Right renal cortex interstitium (tissue), 3 donors: ENCODE measurements at regions not wholly inside any gene's neighbourhood (a gene's known extent, or its start where the extent isn't known, plus 50 kb on each side); places are given as distances from the start of the nearest gene placed in this dataset.
"Not testable (repeated sequence)": the region's sequence is repeated elsewhere in the genome, so short reads cannot be mapped to it uniquely, and the experiment has no call there.

Source experiments
- DNase-seq, 3 donors: peaks; one replicate each; pipeline ENCODE4 v3.0.0-alpha.2; 2013; ENCODE audit warnings: low read depth in 3 of 3, low spot score in 2 of 3

GRCh38 chrX:39261446-39262147, 460.3 kb downstream of the MID1IP1 start:
- DNase-seq: peak in 2 of 3 donors; percentile 2 to 10

DNA sequence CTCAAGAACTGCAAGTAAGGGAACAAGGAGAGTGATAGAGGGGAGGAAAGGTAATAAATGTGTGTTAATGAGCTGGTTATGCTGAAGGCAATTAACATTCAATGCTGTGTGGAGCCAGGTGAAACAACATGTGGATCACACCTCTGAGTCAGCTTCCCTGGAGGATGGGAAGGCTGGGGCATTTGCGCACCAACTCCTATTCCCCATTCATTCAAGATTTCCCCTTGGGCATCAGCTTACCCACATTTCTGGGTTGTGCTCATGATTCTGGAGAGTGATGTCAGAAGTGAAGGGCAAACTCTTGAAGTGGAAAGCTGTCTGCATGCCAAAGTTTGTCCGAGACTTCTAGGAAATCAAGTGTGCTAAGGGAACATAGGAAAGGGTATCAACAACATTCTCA, 461.4 kb downstream of the MID1IP1 start:
- DNase-seq: no peak

DNA sequence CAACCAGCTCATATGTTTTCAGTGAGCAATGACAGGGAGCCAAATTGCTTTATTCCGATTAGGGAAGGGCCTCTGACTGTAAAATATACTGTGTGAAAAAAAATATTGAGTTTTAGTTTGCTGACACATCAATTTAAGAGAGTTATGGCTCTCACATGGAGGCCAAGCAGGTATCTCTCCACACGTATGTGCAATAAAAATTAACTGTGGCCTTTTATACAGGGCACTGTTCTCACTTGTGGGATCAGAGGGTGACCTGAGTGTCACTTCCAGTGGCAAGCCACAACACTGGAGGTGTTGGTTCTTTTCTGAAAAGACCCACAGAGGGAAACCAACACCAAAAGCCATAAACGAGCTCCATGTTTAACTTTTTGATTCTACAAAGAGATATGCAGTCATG, 462.8 kb downstream of the MID1IP1 start:
- no peak for DNase-seq

DNA sequence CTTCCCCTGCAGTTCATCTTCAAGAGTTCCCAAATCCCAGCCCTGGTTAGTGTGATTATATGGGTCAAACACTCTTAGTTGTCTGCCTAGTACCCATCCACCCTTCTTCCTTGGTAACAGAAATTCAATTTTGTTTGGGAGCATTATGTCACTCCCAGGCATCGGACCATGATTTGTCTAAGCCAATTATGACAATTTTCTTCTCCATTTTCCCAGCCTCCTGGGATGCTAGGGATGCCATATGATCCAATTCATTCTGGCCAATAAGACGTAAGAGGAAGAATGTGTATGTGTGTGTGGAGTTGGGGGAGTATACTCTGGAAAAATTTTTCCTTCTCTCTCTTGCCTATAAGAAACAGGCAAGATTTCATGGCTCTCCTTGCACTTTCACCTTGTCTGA, 465.9 kb downstream of the MID1IP1 start:
- no peak for DNase-seq

DNA sequence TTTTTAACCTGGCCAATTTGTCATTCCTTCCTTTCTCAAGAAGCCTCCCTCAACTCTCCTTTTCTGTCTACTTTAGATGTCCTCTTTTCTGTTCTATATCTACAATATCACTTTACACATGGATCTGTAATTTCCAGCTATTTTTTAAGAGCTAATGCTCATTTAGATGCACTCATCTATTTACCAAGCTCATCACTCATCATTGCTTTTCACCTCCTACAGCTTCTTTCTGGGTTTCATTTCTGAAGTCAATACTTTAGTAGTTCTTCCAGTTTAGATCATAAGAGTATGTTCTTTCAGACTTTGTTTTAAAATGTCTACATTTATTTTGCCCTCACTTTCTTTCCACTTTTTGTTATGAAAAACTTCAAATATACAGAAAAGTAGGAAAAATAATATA, 466.9 kb downstream of the MID1IP1 start:
- DNase-seq: no peak

DNA sequence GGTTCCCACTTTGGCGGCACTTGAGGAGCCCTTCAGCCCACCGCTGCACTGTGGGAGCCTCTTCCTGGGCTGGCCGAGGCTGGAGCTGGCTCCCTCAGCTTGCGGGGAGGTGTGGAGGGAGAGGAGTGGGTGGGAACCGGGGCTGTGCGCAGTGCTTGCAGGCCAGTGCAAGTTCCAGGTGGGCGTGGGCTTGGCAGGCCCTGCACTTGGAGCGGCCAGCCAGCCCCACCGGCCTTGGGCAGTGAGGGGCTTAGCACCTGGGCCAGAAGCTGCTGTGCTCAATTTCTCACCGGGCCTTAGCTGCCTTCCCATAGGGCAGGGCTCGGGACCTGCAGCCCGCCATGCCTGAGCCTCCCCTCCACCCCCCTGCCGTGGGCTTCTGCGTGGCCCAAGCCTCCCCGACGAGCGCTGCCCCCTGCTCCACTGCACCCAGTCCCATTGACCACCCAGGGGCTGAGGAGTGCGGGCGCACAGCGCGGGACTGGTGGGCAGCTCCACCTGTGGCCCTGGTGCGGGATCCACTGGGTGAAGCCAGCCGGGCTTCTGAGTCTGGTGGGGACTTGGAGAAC, 474.3 kb downstream of the MID1IP1 start:
- DNase-seq: no peak

DNA sequence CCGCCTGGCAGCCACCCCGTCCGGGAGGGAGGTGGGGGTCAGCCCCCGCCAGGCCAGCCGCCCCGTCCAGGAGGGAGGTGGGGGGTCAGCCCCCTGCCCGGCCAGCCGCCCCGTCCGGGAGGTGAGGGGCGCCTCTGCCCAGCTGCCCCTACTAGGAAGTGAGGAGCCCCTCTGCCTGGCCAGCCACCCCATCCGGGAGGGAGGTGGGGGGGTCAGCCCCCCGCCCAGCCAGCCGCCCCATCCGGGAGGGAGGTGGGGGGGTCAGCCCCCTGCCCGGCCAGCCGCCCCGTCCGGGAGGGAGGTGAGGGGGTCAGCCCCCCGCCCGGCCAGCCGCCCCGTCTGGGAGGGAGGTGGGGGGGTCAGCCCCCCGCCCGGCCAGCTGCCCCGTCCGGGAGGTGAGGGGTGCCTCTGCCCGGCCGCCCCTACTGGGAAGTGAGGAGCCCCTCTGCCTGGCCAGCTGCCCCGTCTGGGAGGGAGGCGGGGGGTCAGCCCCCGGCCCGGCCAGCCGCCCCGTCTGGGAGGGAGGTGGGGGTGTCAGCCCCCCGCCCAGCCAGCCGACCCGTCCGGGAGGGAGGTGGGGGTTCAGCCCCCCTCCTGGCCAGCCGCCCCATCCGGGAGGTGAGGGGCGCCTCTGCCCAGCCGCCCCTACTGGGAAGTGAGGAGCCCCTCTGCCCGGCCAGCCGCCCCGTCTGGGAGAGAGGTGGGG, 476.6 kb downstream of the MID1IP1 start:
- DNase-seq: not testable (repeated sequence)

DNA sequence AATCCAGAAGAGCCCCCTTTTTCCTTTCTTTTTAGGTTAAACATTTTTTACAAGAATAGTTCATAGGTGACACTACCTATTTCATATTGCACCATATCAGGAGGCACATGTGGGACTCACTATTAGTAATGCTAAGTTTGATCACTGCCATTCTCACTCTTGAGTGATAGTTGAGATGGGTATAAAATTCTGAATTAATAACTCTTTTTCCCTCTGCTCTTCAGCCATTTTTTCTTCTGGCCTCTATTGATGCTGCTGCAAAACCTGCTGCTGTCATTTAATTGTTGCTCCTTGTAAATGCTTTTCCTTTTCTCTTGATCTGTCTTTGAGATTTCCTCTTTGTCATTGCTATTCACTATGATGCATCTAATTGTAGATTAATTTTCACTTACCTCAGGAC, 482.0 kb downstream of the MID1IP1 start:
- DNase-seq: no peak

- no peak for DNase-seq
Observed at GRCh38 chrX:39288592-39288991, 487.3 kb downstream of the MID1IP1 start.

DNA sequence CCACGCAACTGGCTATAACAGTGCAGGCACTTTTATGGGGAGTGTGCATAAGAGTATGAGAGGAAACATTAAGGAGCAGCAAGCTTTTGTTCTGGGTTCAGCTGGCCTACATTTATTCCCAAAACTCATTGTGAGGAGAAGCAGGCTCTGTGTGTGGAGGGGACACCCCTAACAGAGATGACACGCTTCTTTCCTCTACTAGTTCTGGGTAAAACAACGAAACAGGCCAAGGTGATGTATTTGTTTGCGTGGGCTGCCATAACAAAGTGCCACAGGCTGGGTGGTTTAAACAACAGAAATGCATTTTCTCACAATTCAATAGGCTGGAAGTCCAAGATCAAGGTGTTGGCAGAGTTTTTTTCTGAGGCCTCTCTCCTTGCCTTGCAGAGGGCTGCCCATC, 488.6 kb downstream of the MID1IP1 start:
- DNase-seq: no peak

DNA sequence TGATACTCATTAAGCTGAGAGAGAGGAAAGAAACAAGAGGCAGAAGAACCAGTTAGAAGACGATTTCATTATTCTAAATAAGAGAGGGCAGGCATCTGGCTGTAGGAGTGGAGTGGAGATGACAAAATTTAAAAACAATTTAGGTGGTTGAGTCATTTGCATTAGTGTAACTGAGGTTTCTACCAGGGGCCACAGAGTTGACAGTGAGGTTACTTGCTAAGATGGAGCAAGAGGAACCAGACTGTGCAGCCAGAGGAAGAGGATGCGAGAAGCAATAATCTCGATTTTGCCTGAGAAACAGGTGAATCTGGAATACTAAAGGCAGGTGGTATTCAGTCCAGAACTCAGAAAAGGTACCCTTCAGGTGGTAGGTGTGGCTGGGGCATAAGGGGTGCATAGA, 491.9 kb downstream of the MID1IP1 start:
- no peak for DNase-seq

DNA sequence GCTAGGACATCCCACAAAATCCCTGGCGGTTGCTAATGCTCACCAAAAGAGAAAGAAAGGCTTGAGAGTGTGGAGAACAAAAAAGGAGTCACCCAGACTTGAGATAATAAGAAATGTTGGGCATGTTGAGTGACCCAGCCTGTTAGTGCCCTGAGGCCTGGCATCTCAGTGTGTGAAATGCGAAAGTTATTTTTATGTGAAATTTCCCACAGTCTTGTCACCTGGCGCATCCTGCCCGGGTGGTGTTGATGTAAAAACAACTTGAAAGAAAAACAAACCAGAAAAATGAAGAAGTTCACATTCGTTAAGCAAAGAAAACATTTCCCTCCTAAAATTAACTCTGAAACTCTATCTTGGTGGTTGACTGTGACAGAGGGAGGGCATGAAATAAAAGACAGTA, 495.2 kb downstream of the MID1IP1 start:
- DNase-seq: no peak

DNA sequence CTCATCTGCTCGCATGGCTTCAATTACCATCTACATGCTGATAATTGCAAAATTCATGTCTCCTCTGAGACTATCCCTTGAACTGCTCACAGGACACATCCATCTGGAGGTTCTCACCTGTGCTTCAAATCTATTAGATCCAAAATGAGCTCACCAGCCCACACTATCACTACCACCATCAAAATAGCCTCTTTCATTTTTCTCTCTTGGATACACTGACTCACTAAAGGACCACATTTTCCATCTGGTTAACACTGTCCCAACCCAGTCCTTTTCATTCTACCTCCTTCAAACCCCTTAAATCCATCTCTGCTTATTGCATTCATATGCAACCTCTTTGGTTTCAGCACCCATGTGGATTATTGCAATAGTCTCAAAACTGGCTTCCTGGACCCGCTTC, 497.6 kb downstream of the MID1IP1 start:
- no peak for DNase-seq

DNA sequence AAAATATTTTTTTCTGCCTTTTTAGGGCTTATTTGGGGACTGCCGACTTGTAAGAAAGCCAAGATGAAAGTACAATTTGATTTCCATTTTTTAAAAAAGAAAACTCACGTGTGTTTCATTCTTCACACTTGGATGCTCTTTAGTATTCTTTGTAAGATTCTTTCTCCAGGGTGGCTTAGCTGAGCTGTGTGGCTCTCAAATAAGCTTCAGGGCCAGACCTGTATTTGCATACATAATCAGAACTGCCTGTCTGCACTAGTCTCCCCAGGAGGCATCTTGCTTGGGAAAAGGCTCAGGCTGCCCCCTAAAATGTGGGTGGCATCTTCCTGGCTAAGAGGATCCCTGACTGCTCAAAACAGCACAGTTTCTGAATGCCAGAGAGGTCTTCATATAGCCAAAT, 498.4 kb downstream of the MID1IP1 start:
- no peak for DNase-seq

DNA sequence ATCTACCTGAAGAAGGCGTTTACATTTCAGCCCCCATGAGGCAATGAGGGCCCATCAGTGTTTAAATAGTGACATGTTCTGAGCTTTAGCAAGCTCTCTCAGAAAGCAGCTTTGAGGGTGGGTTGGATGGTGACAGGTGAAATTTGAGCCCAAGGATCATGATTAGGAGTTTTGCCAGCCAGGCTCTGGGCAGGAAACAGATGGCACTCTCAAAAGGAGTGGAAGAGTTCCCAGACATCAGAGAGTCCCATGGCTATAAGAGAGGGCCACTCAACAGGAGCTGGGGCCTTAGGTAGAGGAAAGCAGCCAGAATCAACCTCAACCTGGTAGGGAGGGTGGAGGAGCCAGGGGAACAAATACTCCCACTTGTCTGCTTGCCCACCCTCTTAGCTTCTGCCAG, 499.8 kb downstream of the MID1IP1 start:
- no peak for DNase-seq

GRCh38 chrX:39302838-39303237, 501.6 kb downstream of the MID1IP1 start:
- no peak for DNase-seq

DNA sequence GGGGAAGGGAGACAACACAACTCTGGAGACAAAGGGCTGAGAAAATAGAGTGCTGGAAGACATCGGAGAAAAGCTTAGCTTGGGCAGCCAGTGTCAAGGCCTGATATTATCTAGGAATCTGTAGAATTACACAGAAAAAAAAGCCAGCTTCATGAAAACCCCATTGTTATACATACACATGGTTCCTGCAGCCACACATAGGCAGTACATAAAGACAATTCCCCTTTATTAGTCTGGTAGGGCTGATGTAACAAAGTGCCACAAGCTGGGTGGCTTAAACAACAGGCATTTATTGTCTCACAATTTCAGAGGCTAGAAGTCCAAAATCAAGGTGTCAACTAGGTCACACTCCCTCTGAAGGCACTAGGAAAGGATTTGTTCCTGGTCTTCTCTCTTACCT, 503.5 kb downstream of the MID1IP1 start:
- no peak for DNase-seq

DNA sequence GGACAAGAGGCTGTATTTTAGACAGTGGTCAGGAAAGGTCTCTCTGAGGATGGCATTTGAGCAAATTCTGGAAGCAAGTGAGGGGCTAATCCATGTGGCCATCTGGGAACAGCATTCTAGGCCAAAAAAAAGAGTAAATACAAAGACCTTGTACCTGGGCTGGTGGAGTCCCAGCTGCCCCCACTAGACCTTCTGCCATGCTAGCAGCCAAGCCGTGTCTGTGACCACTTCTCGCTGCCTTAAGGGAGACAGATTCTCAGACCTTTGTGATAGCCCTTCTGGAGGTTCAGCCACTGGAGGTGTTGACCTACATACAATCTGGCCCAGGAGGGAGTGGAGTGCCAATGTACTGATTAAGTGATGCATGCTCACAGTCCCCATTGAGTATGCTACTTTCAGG, 506.2 kb downstream of the MID1IP1 start:
- no peak for DNase-seq

- no peak for DNase-seq
Observed at GRCh38 chrX:39308126-39308525, 506.9 kb downstream of the MID1IP1 start.

- DNase-seq: no peak
Observed at GRCh38 chrX:39309018-39309635, 507.9 kb downstream of the MID1IP1 start.

DNA sequence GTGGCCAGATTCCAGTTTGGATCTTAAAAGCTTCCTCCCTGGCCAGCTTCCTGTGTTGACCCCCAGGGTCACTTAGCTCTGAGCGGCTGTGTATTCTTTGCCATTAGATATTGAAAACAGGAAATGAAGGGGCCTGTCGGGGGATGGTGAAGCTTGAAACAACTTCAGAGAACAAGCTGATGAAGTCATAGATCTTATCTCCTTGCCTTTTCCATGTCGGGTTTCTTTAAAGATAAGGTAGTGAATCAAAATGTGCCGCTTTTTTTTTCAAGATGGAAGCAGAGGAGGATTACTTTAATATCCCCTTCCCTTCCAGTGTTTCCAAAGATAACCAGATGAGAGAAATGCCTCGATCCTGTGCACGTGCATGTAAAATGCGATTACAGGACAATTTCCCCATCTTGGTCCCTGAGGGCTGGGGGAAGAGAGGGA, 508.5 kb downstream of the MID1IP1 start:
- DNase-seq: peak in 2 of 3 donors; percentile 3 to 30

- no peak for DNase-seq
Observed at GRCh38 chrX:39310891-39311290, 509.6 kb downstream of the MID1IP1 start.
